SKM-1 treated with dmso at 0.1 percent for 144 hours (cell line): ENCODE measurements at regions not wholly inside any gene's neighbourhood (a gene's known extent, or its start where the extent isn't known, plus 50 kb on each side); places are given as distances from the start of the nearest gene placed in this dataset.

Experiments
- DNase-seq: peaks from one replicate; lab custom pipeline; 2025; ENCODE audit not compliant: unreplicated experiment; lab: John Stamatoyannopoulos, UW

DNA sequence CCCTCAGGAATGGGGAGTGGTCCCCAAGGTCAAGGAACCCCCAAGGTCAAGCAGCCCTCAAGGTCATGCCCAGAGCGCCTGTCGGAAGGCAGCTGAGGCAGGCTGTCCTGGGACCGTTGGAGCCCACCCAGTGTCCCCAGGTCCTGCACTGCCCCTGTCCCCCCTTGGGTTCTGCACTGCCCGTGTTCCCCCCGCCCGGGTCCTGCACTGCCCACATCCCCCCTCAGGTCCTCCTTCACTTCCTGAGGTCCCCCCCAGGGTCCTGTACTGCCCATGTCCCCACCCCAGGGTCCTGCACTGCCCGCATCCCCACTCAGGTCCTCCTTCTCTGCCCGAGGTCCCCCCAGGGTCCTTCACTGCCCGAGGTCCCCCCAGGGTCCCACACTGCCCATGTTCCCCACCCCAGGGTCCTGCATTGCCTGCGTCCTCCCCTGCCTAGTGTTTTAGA is 1073.0 kb downstream of the BRD1 start:
- DNase-seq: no peak

DNA sequence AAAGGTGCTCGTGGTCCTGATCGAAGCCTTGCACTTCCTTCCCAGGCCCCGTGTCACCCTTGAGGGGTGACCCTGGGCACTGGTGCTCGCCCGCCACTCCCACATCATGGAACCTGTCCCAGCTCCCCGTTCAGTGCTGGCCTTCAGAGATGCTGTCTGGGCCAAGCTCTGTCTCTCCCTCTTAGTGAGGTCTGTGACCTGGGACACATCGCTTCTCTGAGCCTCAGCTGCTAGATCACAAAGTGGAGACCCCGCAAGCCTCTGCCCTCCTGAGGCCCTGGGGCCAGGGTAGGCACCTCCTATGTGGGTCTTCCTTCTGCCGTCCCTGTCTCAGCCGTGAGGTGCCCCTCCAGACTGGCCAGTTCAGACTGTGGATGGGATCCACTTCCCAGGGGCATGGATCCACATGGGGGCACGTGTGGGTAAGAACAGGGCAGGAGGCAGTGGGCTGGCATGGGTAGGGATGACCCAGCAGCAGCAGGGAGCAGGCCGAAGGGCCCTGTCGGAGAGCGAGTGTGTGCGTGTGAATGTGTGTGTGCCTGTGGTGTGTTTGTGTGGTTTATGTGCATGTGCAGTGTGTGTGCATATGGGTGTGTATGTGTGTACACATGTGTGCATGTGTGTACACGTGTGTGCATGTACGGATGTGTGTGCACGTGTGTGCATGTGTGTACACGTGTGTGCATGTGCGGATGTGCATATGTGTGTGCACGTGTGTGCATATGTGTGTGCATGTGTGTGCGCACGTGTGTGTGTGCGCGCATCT is 1073.7 kb downstream of the BRD1 start:
- DNase-seq: no peak

DNA sequence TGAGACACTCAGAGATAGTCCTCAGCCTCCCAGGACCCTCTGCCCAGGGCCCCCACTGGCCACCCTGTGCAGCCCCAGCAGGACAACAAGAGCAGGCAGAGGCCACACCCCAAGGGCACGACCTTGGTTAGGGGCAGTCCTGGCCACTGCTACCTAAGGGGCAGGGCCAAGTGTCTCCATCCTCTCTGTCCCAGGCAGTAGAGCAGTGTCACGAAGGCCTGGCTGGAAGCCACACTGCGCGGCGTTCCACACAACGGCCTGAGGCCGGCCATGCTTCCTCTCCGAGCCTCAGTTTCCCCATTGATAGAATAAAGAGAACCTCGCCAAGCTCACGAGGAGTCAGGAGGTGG is 1074.3 kb downstream of the BRD1 start:
- no peak for DNase-seq

DNA sequence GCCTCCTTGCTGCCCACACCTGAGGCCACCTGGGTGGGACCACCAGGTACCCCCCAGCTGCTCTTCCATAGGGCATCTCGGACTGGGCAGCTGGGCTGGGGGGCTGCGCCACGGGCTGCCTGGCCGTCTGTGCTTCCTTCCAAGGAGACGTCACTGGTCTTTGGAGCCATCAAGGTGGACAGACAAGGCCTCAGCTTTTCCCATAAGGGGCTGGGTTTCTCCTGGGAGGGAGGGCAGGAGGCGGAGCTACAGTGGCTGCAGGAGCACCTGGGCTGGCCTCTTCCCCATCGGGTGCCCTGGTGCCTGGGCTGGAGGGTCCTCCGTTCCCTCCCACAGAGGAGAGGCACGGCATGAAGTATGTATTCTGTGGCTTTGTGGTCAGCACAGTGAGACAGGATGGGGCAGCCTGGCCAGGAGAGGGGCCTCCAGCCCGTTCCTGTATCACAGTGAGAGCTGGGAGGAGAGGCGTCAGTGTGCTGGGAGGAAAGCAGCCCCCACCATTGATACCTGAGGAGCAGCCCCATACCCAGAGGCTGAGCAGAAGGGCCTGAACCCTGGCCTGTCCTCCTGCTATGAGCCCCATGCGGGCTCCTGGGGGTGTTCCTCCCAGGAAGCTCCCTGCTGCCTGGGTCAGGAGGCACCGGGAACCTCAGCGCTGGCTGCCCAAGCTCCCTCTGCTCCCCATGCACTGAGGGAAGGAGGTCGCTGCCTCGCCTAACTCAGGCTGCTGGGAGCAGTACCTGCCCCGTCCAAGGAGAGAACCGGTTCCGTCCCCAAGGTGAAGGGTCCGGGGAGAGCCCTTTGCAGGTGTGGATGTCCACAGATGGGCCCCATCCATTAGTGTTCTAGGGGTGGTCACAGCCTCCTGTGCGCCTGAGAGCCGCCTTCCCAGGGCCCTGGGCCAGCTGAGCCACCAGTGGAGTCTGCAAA is 1075.0 kb downstream of the BRD1 start:
- no peak for DNase-seq

DNA sequence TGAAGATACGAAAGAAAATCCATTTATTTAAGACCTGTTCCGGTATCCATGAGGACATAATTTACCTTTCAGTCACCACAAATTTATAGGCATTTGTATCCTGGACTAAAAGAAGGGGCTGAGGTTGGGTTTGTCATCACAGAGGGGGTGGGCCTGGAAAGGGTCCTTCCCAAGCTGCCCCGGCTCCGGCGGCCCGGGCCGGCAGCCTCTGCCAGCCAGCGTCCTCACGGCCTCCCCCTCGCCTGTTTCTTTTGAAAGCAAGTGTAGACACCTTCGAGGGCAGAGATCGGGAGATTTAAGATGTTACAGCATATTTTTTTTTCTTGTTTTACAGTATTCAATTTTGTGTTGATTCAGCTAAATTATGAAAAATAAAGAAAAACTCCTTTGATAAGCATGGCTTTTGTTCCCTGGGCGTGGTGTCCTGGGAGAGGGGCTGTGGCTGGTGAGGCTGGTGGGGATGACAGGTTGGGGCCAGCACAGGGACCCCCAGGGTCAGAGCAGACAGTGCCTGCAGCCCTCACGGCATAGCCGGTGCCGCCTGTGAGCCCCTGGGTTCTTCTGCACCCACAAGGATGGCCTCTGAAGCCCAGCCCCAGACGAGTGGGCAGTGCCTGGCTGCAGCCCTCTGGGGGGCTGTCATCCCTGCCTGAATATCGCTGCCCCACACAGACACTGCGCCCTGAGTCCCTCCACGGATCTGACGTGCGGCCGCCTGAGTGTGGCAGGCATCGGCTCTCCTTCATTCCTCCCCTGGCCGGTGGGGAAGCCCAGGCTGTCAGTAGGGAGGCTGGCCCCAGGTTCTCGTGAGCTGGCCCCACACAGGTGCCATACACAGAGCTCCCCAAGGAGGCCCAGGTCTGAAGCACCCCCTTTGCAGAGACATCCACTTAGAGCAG is 1075.9 kb downstream of the BRD1 start:
- no peak for DNase-seq

DNA sequence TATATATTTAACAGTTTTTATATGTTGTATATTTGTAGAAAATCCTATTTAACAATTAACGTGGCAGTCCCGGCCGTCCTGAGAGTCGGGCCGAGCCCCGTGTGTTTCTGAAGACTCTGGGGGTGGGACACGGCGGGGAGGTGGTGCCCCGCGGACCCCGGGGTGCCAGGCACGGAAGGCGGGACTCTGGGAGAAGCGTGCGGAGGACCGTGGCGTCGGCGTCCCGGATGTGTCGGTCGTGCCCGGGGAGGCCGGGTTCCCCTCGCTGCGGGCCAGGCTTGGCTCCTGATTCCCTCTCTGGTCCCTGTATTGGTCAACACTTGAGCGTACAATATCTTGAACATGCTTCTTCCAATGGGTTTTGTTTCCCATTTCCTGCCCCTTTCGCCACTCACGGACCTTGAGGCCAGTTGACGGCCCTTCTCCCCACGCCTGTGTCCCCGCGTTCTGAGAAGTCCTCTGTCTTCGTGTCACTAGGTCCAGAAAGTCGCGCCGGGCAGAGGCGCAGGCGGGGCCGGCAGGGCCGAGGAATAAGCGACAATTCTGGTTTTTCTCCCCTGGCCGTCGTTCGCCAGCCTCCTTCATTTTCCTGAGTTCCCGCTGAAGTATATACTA is 1076.7 kb downstream of the BRD1 start:
- DNase-seq: no peak

DNA sequence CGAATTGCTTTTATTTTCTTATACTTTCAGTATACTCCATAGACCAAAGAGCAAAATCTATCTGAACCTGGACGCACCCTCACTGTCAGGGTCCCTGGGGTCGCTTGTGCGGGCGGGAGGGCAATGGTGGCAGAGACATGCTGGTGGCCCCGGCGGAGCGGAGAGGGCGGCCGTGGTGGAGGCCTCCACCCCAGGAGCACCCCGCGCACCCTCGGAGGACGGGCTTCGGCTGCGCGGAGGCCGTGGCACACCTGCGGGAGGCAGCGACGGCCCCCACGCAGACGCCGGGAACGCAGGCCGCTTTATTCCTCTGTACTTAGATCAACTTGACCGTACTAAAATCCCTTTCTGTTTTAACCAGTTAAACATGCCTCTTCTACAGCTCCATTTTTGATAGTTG is 1077.4 kb downstream of the BRD1 start:
- no peak for DNase-seq

DNA sequence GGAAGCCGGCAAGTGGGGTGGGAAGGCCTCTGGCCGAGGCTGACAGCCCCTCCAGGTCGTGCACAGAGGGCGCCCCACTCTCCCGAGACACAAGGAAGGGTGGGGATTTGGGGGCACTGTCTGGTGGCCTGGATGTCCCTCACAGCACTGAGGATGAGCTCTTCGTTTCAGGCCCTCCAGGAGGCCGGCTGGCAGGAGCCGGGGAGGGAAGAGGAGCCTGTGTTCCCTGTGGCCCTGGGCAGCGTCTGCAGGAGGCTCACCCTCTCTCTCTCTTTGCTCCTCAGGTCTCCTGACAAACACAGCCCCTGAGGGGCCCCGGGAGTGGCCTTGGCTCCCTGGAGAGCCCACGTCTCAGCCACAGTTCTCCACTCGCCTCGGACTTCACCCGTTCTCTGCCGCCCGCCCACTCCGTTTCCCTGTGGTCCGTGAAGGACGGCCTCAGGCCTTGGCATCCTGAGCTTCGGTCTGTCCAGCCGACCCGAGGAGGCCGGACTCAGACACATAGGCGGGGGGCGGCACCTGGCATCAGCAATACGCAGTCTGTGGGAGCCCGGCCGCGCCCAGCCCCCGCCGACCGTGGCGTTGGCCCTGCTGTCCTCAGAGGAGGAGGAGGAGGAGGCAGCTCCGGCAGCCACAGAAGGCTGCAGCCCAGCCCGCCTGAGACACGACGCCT is 1078.0 kb downstream of the BRD1 start:
- DNase-seq: no peak

DNA sequence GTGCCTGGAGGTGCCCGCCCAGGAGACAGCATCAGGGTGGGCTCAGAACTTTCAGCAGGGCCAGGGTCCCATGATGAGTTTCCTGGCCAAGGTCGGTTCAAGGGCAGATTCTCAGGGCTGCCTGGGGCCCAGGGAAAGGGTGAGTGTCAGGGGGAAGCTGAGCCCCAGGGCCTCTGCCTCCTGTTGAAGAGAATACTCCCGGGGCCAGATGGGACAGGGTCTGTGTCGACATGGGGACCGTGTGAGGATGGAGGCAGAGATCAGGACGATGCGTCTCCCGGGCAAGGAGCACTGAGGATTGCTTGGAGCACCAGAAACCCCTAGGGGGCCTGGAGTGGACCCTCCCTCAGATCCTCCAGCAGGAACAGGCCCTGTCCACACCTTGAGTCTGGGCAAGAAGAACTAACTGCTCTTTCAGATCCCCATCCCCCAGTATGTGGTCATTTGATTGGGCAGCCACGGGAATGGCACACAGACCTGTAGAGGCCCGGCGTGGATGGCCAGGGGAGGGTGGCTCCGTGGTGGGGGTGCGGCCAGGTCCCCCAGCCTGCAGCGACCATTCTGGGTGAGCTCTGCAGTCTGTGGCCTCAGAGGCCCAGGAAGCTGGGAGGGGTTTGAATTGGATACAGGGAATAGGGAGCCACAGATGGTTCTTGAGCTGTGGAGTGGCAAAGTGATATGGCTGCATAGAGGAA is 1078.7 kb downstream of the BRD1 start:
- no peak for DNase-seq

DNA sequence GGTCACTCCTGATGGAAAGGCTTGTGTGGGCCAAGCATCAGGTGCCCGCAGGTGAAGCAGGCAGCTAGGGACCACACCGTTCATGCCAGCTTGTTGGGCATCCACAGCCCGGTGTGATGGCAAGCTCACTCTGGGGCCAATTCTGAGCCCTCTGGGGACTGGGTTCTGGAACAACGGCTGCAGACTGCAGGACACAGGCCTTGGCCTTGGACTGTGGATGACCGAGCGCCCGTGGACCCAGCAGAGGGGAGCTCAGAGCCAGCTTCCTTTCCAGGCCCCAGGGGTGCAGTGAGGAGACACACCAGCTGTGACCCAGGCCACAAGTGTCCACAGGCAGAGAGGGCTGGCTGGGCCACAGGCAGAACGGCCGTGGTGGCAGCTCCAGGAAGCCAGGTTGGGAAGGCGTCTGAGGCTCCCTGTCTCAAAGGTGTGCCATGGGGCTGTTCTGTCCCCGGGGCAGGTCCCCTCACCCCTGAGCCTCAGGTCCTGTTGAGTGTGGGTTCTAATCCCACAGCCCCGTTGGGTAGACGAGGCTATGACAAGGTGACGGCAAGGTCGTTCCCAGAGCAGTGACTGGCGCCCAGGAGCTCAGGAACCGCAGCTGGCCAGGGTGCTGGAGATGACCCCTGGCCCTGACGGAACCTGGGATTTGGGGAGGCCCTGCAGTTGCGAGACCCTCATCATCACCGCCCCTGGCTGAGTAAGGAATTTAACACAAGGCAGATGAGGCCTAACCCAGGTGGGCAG is 1079.4 kb downstream of the BRD1 start:
- DNase-seq: no peak

DNA sequence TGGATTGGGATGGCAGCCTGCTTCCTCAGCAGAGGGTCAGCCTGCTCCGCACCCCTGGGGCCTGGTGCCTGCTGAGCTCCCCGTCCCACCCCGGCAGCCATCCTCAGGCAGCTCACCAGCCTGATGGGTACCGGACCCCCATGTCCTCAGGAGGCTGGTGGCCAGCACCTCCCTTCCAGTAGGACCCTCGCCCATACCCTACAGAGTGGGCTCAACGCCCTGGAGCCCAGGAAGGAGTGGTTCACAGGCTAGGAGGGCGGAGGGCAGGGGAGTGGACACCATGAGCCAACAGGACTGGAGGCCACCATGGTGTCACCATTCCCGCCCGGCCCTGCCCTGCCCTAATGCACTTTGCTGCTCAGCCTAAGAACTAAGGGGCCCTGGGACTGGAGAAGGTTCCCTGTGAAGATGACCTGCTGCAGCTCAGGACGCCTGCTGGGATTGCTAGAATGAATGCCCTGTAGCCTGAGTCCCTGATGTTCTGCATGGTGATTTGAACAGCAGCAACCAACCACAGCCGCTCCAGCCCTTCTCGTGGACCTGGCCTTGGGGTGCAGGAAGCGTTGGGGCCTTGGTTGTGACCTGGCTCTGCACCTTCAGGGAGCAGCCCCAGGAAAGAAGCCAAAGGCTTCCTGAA is 1080.8 kb downstream of the BRD1 start:
- no peak for DNase-seq

DNA sequence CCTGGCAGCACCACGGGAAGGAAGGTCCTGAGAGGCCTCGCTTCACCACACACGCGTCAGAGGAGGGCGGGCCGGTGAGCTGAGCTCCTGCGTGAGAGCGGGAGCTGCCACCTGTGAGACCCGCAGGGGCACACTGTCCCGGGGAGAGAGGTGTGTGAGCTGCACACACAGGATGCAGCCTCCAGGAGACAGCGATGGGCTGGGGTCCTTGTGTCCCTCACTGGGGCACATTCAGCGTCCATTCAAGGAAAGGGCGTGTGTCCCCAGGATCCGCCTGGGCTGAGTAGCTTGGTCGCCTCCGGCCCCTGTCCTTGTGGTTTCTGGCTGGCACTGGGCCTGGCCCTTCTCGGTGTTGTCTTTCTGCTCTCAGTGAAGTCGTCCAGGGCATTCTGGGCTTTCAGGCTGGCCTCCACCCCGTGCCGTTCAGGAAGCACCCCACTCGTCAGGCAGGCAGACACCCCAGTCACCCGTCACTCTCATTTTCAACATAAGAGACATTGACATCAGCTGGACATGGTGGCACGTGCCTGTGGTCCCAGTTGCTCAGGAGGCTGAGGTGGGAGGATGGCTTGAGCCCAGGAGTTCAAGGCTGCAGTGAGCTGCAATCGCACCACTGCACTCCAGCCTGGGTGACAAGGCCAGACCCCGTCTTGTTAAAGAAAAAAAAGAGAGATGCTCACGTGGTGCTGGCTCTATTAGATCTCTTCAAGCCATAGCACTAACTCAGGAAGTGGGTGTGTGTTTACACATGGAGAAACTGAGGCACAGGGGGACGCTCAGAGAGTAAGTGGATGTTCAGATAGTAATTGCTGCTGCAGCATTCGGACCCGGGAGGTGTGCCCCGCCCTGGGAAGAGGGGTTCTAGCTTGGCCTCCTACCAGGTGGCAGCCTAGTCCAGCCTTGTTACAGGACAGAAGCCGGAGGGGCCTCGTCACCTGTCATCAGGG is 1081.6 kb downstream of the BRD1 start:
- DNase-seq: no peak

DNA sequence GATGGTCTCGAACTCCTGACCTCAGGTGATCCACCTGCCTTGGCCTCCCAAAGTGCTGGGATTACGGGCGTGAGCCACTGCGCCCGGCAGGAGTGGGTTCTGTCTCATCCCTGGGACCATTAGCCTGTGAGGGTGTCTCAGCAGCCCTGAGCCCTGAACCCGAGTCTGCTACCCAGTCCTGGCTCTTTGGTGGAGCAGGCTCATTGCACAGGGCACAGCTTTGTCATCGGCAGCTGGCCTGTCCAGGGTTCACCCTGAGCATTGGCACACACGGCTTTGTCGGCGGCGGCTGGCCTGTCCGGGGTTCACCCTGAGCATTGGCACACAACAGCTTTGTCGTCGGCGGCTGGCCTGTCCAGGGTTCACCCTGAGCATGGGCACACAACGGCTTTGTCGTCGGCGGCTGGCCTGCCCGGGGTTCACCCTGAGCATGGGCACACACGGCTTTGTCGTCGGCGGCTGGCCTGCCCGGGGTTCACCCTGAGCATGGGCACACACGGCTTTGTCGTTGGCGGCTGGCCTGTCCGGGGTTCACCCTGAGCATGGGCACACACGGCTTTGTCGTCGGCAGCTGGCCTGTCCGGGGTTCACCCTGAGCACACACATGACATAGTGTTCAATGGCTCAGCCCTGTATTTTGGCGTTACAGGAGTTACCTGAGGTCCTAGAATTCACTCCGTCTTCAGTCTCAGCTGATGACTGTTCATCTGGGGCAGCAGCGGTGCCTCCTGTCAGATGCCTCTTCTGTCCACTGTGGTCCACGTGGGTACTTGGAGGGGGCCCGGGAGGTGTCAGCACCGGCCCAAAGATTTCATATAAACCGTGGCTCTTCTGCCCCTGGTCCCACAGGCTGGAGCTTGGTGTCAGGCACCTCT is 1082.5 kb downstream of the BRD1 start:
- DNase-seq: no peak

DNA sequence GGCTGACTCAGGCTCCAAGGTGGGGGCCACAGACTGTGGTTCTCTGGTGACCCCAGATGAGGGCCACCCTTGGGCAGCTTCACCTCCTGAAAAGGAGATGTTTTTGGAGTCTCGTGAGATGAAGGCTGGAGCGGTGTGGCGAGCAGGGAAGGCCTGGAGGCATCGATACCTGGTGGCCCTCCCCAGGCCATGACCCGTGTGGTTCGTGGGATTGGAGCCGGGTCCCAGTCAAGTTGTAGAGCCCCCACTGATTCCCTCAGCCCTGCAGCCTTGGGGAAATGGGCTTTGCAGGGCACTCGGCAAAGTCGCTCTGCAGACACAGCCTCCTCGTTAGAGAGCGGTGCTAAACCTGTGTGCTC is 1083.4 kb downstream of the BRD1 start:
- DNase-seq: no peak

DNA sequence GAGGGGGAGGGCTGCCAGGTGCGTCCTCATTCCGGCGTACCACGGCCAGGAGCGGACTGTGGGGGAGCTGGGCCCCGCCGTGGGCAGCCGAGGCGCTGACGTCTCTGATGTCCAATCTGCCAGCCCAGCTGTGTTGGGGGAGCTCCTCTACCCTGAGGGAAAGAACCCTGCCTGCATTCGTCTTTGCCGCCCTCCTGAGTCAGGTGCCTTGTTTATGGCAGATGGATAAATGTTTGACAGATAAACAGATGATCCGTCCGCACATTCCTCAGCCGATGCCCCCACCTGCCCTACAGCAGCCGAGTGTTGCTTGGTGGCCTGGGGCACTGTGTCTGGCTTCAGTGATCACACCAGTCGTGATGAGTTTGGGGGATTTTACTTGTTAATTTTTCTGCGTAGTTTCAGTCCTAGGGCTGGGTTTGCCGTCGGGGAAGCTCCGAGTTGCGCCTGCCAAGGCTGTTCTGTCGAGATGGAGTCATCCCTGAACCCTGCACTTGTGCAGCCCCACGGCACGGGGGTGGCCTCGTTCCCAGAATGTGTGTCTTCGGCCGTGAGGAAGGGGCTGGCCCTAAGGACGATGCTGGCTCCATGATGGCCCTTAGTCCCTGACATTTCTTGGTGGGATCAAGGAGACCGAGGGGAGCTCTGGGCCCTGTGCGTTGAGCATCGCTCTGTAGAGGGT is 1083.9 kb downstream of the BRD1 start:
- no peak for DNase-seq
